Thyroid gland (tissue), 4 donors: ENCODE measurements at regions not wholly inside any gene's neighbourhood (a gene's known extent, or its start where the extent isn't known, plus 50 kb on each side); places are given as distances from the start of the nearest gene placed in this dataset.

Experiments used
- POLR2A ChIP-seq, 2 donors: fragments of 450-650 bp; IDR thresholded peaks; one replicate each; pipeline ENCODE4 v1.6.1; 2017; ENCODE audit warnings: antibody characterized with exemption in 2 of 2, mild to moderate bottlenecking in 2 of 2, moderate library complexity in 1 of 2
- TF ChIP-seq, protein P1 (sequence below), 6 experiments: fragments of 200-600 bp in 3 of 6; fragments of 450-650 bp in 3 of 6; sonication (generic) in 3 of 6; IDR thresholded peaks; one replicate each; pipeline ENCODE4 v1.5.1; 2016 to 2019; ENCODE audit warnings: antibody characterized with exemption in 6 of 6, mild to moderate bottlenecking in 2 of 6, inconsistent platforms in 1 of 6, moderate library complexity in 1 of 6

- TF ChIP-seq, protein P1, sequence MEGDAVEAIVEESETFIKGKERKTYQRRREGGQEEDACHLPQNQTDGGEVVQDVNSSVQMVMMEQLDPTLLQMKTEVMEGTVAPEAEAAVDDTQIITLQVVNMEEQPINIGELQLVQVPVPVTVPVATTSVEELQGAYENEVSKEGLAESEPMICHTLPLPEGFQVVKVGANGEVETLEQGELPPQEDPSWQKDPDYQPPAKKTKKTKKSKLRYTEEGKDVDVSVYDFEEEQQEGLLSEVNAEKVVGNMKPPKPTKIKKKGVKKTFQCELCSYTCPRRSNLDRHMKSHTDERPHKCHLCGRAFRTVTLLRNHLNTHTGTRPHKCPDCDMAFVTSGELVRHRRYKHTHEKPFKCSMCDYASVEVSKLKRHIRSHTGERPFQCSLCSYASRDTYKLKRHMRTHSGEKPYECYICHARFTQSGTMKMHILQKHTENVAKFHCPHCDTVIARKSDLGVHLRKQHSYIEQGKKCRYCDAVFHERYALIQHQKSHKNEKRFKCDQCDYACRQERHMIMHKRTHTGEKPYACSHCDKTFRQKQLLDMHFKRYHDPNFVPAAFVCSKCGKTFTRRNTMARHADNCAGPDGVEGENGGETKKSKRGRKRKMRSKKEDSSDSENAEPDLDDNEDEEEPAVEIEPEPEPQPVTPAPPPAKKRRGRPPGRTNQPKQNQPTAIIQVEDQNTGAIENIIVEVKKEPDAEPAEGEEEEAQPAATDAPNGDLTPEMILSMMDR (IDR thresholded peaks at IDR 0.05) = no peak
- TF ChIP-seq POLR2A (IDR thresholded peaks at IDR 0.05) = no peak
Observed at GRCh38 chr1:79781261-79781660, 774.7 kb upstream of the ADGRL4 start.
